ENCODE measurements at regions not wholly inside any gene's neighbourhood (a gene's known extent, or its start where the extent isn't known, plus 50 kb on each side); places are given as distances from the start of the nearest gene placed in this dataset.

GRCh38 chr2:118683460-118683859 lies 164.0 kb downstream of the EN1 start:
- TF ChIP-seq CTCF (IDR thresholded peaks at IDR 0.05) (no peak), POLR2A (IDR thresholded peaks at IDR 0.05) (no peak)

Data from thyroid gland (tissue), 4 donors.